WTC11 (cell line): ENCODE measurements at regions not wholly inside any gene's neighbourhood (a gene's known extent, or its start where the extent isn't known, plus 50 kb on each side); places are given as distances from the start of the nearest gene placed in this dataset.

Experiments used
- ATAC-seq: fragments of 200-7000 bp; cut with Tn5 transposase; 2 replicates; pipeline ENCODE4 v1.10.0; 2021; ENCODE audit warnings: mild to moderate bottlenecking, moderate library complexity
- CTCF ChIA-PET: fragments of 300-600 bp; sonication (Branson Sonifier 250); formaldehyde crosslinking; loops from one replicate; lab custom pipeline; 2021; ENCODE audit warnings: antibody characterized with exemption; lab: Charles Lee
- POLR2A ChIA-PET: fragments of 350-600 bp; sonication (Branson Sonifier 250); formaldehyde crosslinking; loops from one replicate; lab custom pipeline; 2021; ENCODE audit warnings: antibody characterized with exemption; lab: Charles Lee
- DNase-seq: peaks from one replicate; pipeline ENCODE4 v3.0.0; 2021; ENCODE audit warnings: low spot score
- H3K27ac Mint-ChIP-seq: 2 replicates; pipeline ENCODE4 v1.8.0; 2021; ENCODE audit warnings: mixed read lengths
- H3K27me3 Mint-ChIP-seq: 2 replicates; pipeline ENCODE4 v1.8.0; 2021; ENCODE audit warnings: low read depth, mild to moderate bottlenecking, moderate library complexity, mixed read lengths
- H3K36me3 Mint-ChIP-seq: 2 replicates; pipeline ENCODE4 v1.8.0; 2021; ENCODE audit warnings: mixed read lengths
- H3K4me1 Mint-ChIP-seq: 2 replicates; pipeline ENCODE4 v1.8.0; 2022; ENCODE audit warnings: mixed read lengths
- H3K4me3 Mint-ChIP-seq: 2 replicates; pipeline ENCODE4 v1.8.0; 2021; ENCODE audit warnings: mild to moderate bottlenecking, moderate library complexity, mixed read lengths
- H3K9me3 Mint-ChIP-seq: 2 replicates; pipeline ENCODE4 v1.8.0; 2021; ENCODE audit warnings: mixed read lengths
- ARID4B ChIP-seq: sonication (generic); formaldehyde crosslinking; IDR thresholded peaks from 2 replicates; pipeline ENCODE4 v1.8.0; 2023; ENCODE audit warnings: missing genetic modification reagents, mild to moderate bottlenecking, borderline replicate concordance
- CDX4 ChIP-seq: fragments of 250-450 bp; sonication (Bioruptor Pico); IDR thresholded peaks from 2 replicates; pipeline ENCODE4 v1.9.0; 2021; ENCODE audit warnings: moderate library complexity, mild to moderate bottlenecking, inconsistent platforms, borderline replicate concordance
- CREB1 ChIP-seq: sonication (generic); formaldehyde crosslinking; IDR thresholded peaks from 2 replicates; pipeline ENCODE4 v1.8.0; 2023; ENCODE audit warnings: mild to moderate bottlenecking, missing genetic modification reagents
- E2F5 ChIP-seq: sonication (generic); formaldehyde crosslinking; IDR thresholded peaks from 2 replicates; pipeline ENCODE4 v1.8.1; 2022; ENCODE audit warnings: mild to moderate bottlenecking, moderate library complexity, missing genetic modification reagents
- ELF4 ChIP-seq: sonication (generic); formaldehyde crosslinking; IDR thresholded peaks from 2 replicates; pipeline ENCODE4 v1.8.1; 2022; ENCODE audit warnings: low read depth, mild to moderate bottlenecking, moderate library complexity, missing genetic modification reagents
- FOXJ3 ChIP-seq: sonication (generic); formaldehyde crosslinking; IDR thresholded peaks from 2 replicates; pipeline ENCODE4 v1.9.0; 2021; ENCODE audit warnings: missing genetic modification reagents, mild to moderate bottlenecking, borderline replicate concordance
- GRHL2 ChIP-seq: fragments of 250-450 bp; sonication (Bioruptor Pico); IDR thresholded peaks from 2 replicates; pipeline ENCODE4 v1.8.0; 2022; ENCODE audit warnings: mild to moderate bottlenecking, moderate library complexity; ENCODE audit not compliant: insufficient replicate concordance, severe bottlenecking
- IRF1 ChIP-seq: sonication (generic); formaldehyde crosslinking; IDR thresholded peaks from 2 replicates; pipeline ENCODE4 v1.8.0; 2023; ENCODE audit warnings: missing genetic modification reagents
- MLX ChIP-seq: sonication (generic); formaldehyde crosslinking; IDR thresholded peaks from 2 replicates; pipeline ENCODE4 v1.8.1; 2023; ENCODE audit warnings: mild to moderate bottlenecking, missing genetic modification reagents, moderate library complexity
- OVOL2 ChIP-seq: fragments of 250-450 bp; sonication (Bioruptor Pico); IDR thresholded peaks from 2 replicates; pipeline ENCODE4 v1.9.0; 2021; ENCODE audit warnings: mild to moderate bottlenecking, borderline replicate concordance
- SMAD3 ChIP-seq: sonication (generic); formaldehyde crosslinking; IDR thresholded peaks from 2 replicates; pipeline ENCODE4 v1.8.0; 2022; ENCODE audit warnings: missing genetic modification reagents, mild to moderate bottlenecking, borderline replicate concordance
- TP53 ChIP-seq: sonication (generic); formaldehyde crosslinking; IDR thresholded peaks from 2 replicates; pipeline ENCODE4 v1.8.1; 2023; ENCODE audit warnings: mild to moderate bottlenecking, missing genetic modification reagents
- ZNF219 ChIP-seq: sonication (generic); formaldehyde crosslinking; IDR thresholded peaks from 2 replicates; pipeline ENCODE4 v1.8.0; 2023; ENCODE audit warnings: missing genetic modification reagents, mild to moderate bottlenecking, borderline replicate concordance
- ZNF263 ChIP-seq: sonication (generic); formaldehyde crosslinking; IDR thresholded peaks from 2 replicates; pipeline ENCODE4 v1.8.1; 2022; ENCODE audit warnings: low read depth, mild to moderate bottlenecking, moderate library complexity, missing genetic modification reagents
- ZNF416 ChIP-seq: fragments of 250-450 bp; sonication (Bioruptor Pico); IDR thresholded peaks from 2 replicates; pipeline ENCODE4 v1.9.0; 2021; ENCODE audit warnings: mild to moderate bottlenecking, inconsistent platforms
- ZNF423 ChIP-seq: fragments of 250-450 bp; sonication (Bioruptor Pico); IDR thresholded peaks from 2 replicates; pipeline ENCODE4 v2.1.2; 2022; ENCODE audit warnings: mild to moderate bottlenecking, moderate library complexity
- ZNF425 ChIP-seq: fragments of 250-450 bp; sonication (Bioruptor Pico); conservative IDR thresholded peaks from 2 replicates; pipeline ENCODE4 v1.9.0; 2021; ENCODE audit warnings: mild to moderate bottlenecking
- TF ChIP-seq, protein P1 (sequence below): fragments of 200-600 bp; IDR thresholded peaks from 2 replicates; pipeline ENCODE4 v1.8.0; 2022; ENCODE audit warnings: antibody characterized with exemption

GRCh38 chr6:8506126-8506525 lies 70.8 kb upstream of the SLC35B3 start:
- DNase-seq (peak; percentile 21), ATAC-seq (peak; percentile 91)
- Mint-ChIP-seq H3K4me3 (no peak overlapping the region), H3K9me3 (0 out of 2 replicates have a peak, but pooled peaks cover 2% of the 10 kb centered on the region), H3K36me3 (no peaks in the 10 kb centered on the region), H3K27me3 (no peaks in the 10 kb centered on the region), H3K4me1 (peaks cover 46% of the 10 kb centered on the region), H3K27ac (no peak overlapping the region)
- POLR2A ChIA-PET: no interaction called here
- peak; percentile 56; the same call in 1 of the 2 replicates for TF ChIP-seq ZNF423 (CRISPR knock-in tag)
- TF ChIP-seq OVOL2 (CRISPR knock-in tag): no peak
- CTCF ChIA-PET: interaction anchor here (0.6 to 1.6 kb wide), 3 partner anchors 25 to 374 kb away, joined by 3 to 12 read pairs (median 5); no protein-coding TSS in a partner anchor

DNA sequence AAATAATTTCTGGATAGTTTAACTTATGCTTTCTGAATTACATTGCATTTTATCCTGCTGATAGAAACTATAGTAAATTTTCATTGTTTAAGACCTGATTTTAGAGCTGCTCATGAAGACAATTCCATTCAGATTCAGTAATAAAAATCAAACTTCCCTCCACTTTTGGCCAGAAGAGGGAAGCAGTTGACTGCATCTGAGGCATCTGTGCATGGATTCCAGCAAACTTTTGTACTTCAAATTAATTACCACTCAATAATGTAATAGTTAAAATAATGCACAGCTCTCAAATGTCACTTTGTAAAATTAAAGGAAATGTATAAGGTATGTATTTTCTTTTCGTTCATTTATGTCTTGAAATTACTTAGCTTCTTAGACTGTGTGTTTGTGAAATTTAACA lies 64.2 kb upstream of the SLC35B3 start:
- POLR2A ChIA-PET: no interaction called here
- CTCF ChIA-PET: interaction anchor here (0.8 to 1.8 kb wide), 7 partner anchors 14 to 406 kb away, joined by 3 to 11 read pairs (median 4); no protein-coding TSS in a partner anchor
- DNase-seq (no peak), ATAC-seq (no peak)
- Mint-ChIP-seq H3K4me1 (peaks cover 30% of the 10 kb centered on the region), H3K9me3 (peaks cover 23% of the 10 kb centered on the region), H3K36me3 (peaks cover 20% of the 10 kb centered on the region), H3K27me3 (no peaks in the 10 kb centered on the region), H3K27ac (no peak overlapping the region), H3K4me3 (no peak overlapping the region)
- TF ChIP-seq CDX4 (CRISPR knock-in tag): no peak
- TF ChIP-seq IRF1: no peak
- no peak for TF ChIP-seq GRHL2 (CRISPR knock-in tag)
- no peak for TF ChIP-seq E2F5 (CRISPR knock-in tag)
- no peak for TF ChIP-seq SMAD3
- TF ChIP-seq CREB1 (CRISPR knock-in tag): no peak
- no peak for TF ChIP-seq ZNF219 (CRISPR knock-in tag)
- no peak for TF ChIP-seq TP53
- TF ChIP-seq ZNF425: no peak
- no peak for TF ChIP-seq ZNF416
- TF ChIP-seq, protein P1, sequence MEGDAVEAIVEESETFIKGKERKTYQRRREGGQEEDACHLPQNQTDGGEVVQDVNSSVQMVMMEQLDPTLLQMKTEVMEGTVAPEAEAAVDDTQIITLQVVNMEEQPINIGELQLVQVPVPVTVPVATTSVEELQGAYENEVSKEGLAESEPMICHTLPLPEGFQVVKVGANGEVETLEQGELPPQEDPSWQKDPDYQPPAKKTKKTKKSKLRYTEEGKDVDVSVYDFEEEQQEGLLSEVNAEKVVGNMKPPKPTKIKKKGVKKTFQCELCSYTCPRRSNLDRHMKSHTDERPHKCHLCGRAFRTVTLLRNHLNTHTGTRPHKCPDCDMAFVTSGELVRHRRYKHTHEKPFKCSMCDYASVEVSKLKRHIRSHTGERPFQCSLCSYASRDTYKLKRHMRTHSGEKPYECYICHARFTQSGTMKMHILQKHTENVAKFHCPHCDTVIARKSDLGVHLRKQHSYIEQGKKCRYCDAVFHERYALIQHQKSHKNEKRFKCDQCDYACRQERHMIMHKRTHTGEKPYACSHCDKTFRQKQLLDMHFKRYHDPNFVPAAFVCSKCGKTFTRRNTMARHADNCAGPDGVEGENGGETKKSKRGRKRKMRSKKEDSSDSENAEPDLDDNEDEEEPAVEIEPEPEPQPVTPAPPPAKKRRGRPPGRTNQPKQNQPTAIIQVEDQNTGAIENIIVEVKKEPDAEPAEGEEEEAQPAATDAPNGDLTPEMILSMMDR: no peak; the same call in 1 of the 2 replicates
- TF ChIP-seq FOXJ3 (CRISPR knock-in tag): no peak

DNA sequence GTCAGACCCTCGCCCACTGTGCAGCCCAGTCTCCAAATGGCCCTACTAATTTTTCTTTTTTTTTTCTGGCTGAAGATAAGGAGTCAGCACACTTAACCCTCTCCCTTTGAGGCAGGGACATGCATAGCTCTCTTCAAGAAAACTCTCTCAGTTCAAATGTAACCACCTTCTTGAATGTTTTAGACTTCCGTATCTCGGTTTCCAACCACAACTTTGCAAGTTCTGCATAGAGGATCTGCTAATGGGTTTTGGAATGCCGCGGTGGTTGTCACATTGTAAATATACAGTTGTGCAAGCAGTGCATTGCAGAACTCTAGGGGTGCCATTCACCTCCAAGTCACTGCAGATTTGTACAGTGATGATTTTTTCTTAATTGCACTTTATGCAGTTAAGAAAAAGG lies 59.4 kb upstream of the SLC35B3 start:
- Mint-ChIP-seq H3K27ac (no peak overlapping the region), H3K36me3 (peaks cover 20% of the 10 kb centered on the region), H3K27me3 (no peaks in the 10 kb centered on the region), H3K4me3 (no peak overlapping the region), H3K4me1 (peaks cover 17% of the 10 kb centered on the region), H3K9me3 (peaks cover 26% of the 10 kb centered on the region)
- CTCF ChIA-PET: interaction anchor here (2.0 kb wide), 1 partner anchor 363 kb away, joined by 4 read pairs; no protein-coding TSS in a partner anchor
- DNase-seq (no peak), ATAC-seq (no peak)
- POLR2A ChIA-PET: no interaction called here
- TF ChIP-seq ARID4B (CRISPR knock-in tag) (no peak), ELF4 (CRISPR knock-in tag) (no peak), ZNF263 (CRISPR knock-in tag) (no peak), MLX (CRISPR knock-in tag) (no peak)
